H1 (cell line): ENCODE measurements at regions not wholly inside any gene's neighbourhood (a gene's known extent, or its start where the extent isn't known, plus 50 kb on each side); places are given as distances from the start of the nearest gene placed in this dataset.
"Not testable (repeated sequence)": the region's sequence is repeated elsewhere in the genome, so short reads cannot be mapped to it uniquely, and the experiment has no call there.

Experiments used
- EP300 ChIP-seq, 2 experiments: IDR thresholded peaks; 1 replicate in 1 of 2; 2 replicates in 1 of 2; pipeline ENCODE4 v1.6.1; 2011 to 2012; ENCODE audit warnings: low read depth in 2 of 2, low read length in 2 of 2, mild to moderate bottlenecking in 2 of 2, borderline replicate concordance in 1 of 2, inconsistent platforms in 1 of 2, moderate library complexity in 1 of 2
- HDAC2 ChIP-seq, 2 experiments: fragments of 300-600 bp in 1 of 2; sonication (generic) in 1 of 2; IDR thresholded peaks; 2 replicates each; pipeline ENCODE4 v1.6.1; 2011 to 2012; ENCODE audit warnings: low read depth in 2 of 2, low read length in 2 of 2, mild to moderate bottlenecking in 2 of 2, moderate library complexity in 2 of 2, borderline replicate concordance in 1 of 2, inconsistent platforms in 1 of 2
- TF ChIP-seq, protein P1 (sequence below), 3 experiments: IDR thresholded peaks; 1 replicate in 2 of 3; 2 replicates in 1 of 3; pipeline versions ENCODE4 v1.5.1 to v1.6.1; 2011; ENCODE audit warnings: low read length in 3 of 3, mild to moderate bottlenecking in 3 of 3, inconsistent platforms in 2 of 3, low read depth in 1 of 3, moderate library complexity in 1 of 3; ENCODE audit not compliant: insufficient read depth in 1 of 3; ENCODE audit errors: control extremely low read depth in 1 of 3
- TF ChIP-seq, protein P2 (sequence below): IDR thresholded peaks from 2 replicates; pipeline ENCODE4 v1.6.1; 2012; ENCODE audit warnings: low read length, inconsistent platforms

DNA sequence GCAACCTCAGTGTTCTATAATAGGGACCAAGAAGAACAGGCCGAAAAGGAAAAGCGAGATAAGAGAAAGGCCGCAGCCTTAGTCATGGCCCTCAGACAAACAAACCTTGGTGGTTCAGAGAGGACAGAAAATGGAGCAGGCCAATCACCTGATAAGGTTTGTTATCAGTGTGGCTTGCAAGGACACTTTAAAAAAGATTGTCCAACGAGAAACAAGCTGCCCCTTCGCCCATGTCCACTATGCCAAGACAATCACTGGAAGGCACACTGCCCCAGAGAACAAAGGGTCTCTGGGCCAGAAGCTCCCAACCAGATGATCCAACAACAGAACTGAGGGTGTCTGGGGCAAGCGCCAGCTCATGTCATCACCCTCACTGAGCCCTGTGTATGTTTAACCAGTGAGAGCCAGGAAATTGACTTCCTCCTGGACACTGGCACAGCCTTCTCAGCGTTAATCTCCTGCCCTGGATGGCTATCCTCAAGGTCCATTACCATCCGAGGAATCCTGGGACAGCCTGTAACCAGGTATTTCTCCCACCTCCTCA lies 334.8 kb upstream of the SLITRK5 start:
- TF ChIP-seq, protein P1, sequence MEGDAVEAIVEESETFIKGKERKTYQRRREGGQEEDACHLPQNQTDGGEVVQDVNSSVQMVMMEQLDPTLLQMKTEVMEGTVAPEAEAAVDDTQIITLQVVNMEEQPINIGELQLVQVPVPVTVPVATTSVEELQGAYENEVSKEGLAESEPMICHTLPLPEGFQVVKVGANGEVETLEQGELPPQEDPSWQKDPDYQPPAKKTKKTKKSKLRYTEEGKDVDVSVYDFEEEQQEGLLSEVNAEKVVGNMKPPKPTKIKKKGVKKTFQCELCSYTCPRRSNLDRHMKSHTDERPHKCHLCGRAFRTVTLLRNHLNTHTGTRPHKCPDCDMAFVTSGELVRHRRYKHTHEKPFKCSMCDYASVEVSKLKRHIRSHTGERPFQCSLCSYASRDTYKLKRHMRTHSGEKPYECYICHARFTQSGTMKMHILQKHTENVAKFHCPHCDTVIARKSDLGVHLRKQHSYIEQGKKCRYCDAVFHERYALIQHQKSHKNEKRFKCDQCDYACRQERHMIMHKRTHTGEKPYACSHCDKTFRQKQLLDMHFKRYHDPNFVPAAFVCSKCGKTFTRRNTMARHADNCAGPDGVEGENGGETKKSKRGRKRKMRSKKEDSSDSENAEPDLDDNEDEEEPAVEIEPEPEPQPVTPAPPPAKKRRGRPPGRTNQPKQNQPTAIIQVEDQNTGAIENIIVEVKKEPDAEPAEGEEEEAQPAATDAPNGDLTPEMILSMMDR (IDR thresholded peaks at IDR 0.05; ENCODE audit: control extremely low read depth in 1 of 3, insufficient read depth in 1 of 3, low read depth in 1 of 3, low read length in 3 of 3) = not testable (repeated sequence)
- not testable (repeated sequence) for TF ChIP-seq HDAC2, EP300 (IDR thresholded peaks at IDR 0.05; ENCODE audit: borderline replicate concordance in 1 of 2, low read depth in 2 of 2, low read length in 2 of 2)
- TF ChIP-seq, protein P2, sequence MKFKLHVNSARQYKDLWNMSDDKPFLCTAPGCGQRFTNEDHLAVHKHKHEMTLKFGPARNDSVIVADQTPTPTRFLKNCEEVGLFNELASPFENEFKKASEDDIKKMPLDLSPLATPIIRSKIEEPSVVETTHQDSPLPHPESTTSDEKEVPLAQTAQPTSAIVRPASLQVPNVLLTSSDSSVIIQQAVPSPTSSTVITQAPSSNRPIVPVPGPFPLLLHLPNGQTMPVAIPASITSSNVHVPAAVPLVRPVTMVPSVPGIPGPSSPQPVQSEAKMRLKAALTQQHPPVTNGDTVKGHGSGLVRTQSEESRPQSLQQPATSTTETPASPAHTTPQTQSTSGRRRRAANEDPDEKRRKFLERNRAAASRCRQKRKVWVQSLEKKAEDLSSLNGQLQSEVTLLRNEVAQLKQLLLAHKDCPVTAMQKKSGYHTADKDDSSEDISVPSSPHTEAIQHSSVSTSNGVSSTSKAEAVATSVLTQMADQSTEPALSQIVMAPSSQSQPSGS = not testable (repeated sequence)
